NCI-H1048 (cell line): ENCODE measurements at regions not wholly inside any gene's neighbourhood (a gene's known extent, or its start where the extent isn't known, plus 50 kb on each side); places are given as distances from the start of the nearest gene placed in this dataset.
"Not testable (repeated sequence)": the region's sequence is repeated elsewhere in the genome, so short reads cannot be mapped to it uniquely, and the experiment has no call there.

ENCODE experiments used
- DNase-seq: peaks from one replicate; lab custom pipeline; 2025; lab: John Stamatoyannopoulos, UW

GRCh38 chr7:16266877-16267276 lies 154.5 kb downstream of the CRPPA start:
- no peak for DNase-seq

DNA sequence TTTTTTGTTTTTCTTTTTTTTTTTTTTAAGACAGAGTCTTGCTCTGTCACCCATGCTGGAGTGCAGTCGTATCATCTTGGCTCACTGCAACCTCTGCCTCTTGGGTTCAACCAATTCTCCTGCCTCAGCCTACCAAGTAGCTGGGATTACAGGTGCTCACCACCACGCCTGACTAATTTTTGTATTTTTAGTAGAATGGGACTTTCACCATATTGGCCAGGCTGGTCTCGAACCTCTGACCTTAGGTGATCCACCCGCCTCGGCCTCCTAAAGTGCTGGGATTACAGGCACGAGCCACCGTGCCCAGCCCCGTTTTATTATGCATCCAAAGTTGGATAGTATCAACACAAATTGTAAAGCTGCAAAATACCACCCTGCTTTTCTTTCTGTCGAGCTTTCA lies 154.9 kb downstream of the CRPPA start:
- not testable (repeated sequence) for DNase-seq

DNA sequence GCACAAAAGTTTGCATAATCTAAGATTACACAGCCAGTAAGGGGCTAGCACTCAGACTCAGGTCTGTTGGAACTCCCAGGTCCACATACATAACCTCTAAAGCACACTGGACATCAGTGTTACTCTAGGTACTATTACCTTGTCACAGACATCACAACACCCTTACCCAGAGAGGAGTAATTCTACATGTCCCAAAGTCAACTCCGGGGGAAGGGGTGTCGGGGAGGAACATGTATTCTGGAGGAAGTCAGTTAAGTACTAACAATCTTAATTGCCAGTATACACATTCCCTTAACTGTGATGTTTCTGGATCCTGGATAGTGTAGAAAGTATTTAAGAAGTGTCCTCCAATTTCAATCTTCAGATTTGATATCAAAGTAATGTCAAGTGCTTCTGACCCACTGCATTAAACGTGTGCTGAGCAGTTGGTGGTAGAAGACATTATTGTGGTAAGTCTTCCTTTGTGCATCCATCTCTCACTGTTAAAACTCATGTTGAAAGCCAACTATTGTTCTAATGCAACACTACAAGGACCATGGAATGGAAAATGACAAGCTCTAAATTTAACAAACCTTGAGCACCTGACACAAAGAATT lies 155.4 kb downstream of the CRPPA start:
- DNase-seq: no peak

DNA sequence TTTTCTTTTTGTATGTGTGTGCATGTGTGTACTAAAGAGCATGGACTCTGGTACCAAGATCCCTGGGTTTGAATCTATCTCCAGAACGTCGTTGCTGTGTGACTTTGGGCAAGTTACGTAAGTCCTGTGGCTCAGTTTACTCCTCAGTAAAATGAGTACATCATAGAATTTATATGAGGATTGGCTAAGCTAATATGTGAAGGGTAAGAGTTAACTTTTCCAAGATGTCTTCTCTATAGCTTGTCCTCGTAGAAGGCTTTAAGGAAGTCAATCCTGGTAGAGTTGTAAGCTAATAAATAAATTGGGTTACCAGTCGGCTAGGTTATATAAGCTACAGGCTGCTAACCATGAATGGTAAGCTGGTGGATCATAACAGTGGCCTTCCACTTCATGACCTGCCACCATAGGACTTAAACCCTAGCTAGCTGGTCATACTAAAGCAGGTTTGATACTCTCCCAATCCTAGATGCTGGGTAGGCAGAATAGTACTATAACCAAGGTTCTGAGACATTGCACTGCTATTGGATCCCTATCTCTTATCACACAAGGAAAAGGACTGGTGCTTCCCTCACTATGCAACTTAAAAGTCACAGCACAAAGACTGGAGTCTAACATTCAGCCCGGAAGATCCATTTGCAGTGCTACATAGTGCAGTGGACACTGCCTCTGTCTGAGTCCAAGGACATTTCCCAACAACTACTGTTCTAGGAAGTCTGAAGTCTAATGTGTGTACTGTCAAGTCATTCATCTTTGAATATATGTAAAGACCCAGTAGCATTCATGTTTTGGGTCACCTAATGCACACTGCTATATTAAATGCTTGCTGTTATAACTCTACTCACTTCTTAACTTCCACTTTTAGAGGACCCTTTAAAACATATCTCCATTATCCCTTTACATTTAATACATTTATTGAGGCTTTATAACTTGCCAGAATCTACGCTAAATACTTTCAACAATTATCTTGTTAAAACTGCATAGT lies 156.2 kb downstream of the CRPPA start:
- no peak for DNase-seq

DNA sequence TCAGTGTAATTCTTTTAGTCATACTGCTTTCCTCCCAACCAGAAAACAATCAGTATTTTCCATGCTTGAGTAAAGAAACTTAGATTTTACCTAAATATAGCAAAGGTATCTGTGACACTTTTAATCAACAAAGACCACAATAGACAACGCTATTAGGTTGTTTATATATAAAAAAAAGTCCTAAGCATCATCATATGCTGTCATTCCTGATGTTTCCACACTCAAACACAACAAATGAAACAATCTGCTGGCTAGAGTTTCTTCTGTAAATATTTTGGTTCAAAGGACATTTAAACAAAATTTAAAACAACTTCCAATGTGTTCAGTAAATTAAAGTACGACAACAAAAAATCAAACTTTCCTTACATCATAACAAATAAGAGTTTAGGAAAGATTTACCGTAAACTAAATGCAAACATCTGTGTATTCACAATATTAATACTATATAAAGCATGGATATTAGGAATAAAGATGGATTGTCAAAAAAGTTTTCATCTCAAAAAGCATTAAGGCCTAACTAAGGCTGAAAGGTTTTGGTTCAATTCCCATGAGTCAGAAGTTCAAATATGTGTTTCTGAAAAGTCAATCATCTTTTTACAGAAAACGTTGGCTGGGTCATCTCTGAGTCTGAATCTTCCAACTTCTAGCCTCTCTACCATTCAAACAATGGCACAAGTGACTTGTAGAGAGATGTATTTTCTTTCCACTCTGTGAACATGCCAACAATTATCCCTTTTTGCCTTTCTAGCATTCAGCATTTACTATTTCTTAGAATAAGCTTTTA lies 157.1 kb downstream of the CRPPA start:
- DNase-seq: no peak

DNA sequence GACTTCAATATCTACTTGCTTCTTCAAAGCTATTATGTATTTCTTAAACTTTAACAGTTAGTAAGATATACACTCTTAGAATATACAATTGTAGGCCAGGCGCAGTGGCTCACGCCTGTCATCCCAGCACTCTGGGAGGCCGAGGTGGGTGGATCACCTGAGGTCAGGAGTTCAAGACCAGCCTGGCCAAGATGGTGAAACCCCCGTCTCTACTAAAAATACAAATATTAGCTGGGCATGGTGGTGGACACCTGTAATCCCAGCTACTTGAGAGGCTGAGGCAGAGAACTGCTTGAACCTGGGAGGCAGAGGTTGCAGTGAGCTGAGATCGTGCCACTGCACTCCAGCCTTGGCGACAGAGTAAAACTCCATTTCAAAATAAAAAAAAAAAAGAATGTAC lies 158.0 kb downstream of the CRPPA start:
- not testable (repeated sequence) for DNase-seq

- no peak for DNase-seq
Observed at GRCh38 chr7:16261654-16262053, 159.7 kb downstream of the CRPPA start.

- DNase-seq: no peak
Observed at GRCh38 chr7:16261100-16261499, 160.2 kb downstream of the CRPPA start.

GRCh38 chr7:16260236-16260728 lies 161.1 kb downstream of the CRPPA start:
- DNase-seq: no peak

DNA sequence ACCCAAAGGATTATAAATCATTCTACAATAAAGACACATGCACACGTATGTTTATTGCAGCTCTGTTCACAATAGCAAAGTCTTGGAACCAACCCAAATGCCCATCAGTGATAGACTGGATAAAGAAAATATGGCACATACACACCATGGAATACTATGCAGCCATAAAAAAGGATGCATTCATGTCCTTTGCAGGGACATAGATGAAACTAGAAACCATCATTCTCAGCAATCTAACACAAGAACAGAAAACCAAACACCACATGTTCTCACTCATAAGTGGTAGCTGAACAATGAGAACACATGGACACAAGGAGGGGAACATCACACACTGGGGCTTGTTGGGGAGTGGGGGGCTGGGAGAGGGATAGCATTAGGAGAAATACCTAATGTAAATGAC lies 164.9 kb downstream of the CRPPA start:
- not testable (repeated sequence) for DNase-seq

- not testable (repeated sequence) for DNase-seq
Observed at GRCh38 chr7:16255952-16256351, 165.4 kb downstream of the CRPPA start.

- DNase-seq: not testable (repeated sequence)
Observed at GRCh38 chr7:16250655-16251054, 170.7 kb downstream of the CRPPA start.

DNA sequence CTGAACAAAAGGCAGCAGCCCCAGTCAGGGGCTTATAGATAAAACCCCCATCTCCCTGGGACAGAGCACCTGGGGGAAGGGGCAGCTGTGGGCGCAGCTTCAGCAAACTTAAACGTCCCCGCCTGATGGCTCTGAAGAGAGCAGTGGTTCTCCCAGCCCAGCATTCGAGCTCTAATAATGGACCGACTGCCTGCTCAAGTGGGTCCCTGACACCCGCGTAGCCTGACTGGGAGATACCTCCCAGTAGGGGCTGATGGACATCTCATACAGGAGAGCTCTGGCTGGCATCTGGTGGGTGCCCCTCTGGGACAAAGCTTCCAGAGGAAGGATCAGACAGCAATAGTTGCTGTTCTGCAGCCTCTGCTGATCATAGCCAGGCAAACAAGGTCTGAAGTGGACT lies 172.1 kb downstream of the CRPPA start:
- DNase-seq: not testable (repeated sequence)

DNA sequence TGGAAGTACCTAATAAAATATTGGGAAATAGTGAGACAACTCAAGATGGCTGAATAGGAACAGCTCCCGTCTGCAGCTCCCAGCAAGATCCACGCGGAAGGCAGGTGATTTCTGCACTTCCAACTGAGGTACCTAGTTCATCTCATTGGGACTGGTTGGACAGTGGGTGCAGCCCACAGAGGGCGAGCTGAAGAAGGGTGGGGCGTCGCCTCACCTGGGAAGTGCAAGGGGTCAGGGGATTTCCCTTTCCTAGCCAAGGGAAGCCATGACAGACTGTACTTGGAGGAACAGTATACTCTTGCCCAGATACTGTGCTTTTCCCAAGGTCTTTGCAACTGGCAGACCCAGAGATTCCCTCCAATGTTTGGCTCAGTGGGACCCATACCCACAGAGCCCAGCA lies 172.8 kb downstream of the CRPPA start:
- DNase-seq: not testable (repeated sequence)

- DNase-seq: no peak
Observed at GRCh38 chr7:16244469-16244868, 176.9 kb downstream of the CRPPA start.

DNA sequence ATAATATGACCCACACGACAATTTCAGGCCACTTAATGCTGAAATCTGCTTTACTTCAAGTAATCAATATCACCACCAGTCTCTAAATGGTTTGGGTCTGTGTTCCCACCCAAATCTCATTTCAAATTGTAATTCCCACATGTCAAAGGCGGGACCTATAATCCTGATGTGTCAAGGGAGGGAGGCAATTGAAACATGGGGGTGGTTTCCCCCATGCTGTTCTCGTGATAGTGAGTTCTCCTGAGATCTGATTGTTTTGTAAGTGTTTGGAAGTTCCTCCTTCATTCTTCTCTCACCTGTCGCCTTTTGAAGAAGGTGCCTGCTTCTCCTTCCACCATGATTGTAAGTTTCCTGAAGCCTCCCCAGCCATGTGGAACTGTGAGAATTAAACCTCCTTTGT lies 178.4 kb downstream of the CRPPA start:
- no peak for DNase-seq

DNA sequence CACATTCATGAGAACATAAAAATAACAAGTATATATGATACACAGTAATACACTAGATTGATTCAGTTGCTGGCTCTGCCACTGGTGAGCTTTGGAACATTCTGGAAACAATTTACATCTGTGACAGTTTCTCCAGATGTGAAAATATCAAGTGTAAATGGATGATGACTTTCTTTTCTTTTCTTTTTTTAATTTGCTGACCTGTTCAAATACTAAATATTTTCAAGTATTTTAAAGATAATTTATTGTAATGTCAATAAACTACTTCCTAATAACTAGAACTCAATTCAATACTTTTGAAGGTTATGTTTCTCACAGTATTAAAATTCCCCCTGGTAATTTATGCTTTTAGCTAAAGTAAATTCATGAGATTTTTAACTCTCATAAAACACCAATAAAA lies 180.3 kb downstream of the CRPPA start:
- no peak for DNase-seq

- no peak for DNase-seq
Observed at GRCh38 chr7:16236381-16236780, 185.0 kb downstream of the CRPPA start.

GRCh38 chr7:16235147-16236114 lies 185.9 kb downstream of the CRPPA start:
- DNase-seq: no peak

DNA sequence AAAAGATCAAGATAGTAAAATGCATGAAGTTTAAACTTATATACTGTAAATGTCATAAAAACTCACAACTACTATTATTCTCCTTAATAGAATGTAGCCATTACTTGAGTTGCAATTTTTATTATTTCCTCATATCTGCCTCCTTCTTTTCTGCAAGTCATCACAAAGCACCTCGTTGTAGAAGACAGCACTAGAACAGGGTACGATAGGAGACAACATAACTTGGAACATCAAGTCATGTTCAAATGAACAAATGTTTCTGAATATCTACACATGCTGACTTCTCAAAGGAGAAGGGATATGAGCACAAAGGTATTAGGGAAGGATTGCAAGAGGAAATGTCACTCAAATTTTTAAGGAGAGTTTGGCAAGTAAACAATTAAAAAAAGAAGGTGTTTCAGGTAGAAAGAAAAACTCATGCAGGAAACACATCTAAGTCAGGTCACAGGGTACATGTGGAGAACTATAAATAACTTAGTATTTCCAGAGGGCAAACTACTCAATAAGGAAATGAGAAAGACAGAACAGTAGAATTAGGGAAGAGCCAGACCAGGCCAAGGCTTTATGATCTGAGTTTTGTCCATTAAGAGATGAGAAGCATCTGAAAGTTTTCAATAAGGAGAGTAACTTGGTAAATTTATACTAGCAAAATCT lies 186.7 kb downstream of the CRPPA start:
- no peak for DNase-seq

GRCh38 chr7:16233517-16233916 lies 187.8 kb downstream of the CRPPA start:
- DNase-seq: no peak
